ENCODE measurements at regions not wholly inside any gene's neighbourhood (a gene's known extent, or its start where the extent isn't known, plus 50 kb on each side); places are given as distances from the start of the nearest gene placed in this dataset.
"Not testable (repeated sequence)": the region's sequence is repeated elsewhere in the genome, so short reads cannot be mapped to it uniquely, and the experiment has no call there.

- no peaks in the 10 kb centered on the region for H3K23me2 ChIP-seq (ENCODE audit: insufficient read length, low read depth, low read length, poor library complexity, severe bottlenecking)
- H4K20me1 ChIP-seq (ENCODE audit: control insufficient read depth, insufficient read depth, insufficient read length) = no peaks in the 10 kb centered on the region
- H3K4me2 ChIP-seq (ENCODE audit: insufficient read depth, insufficient read length, low read length) = no peak overlapping the region
- no peaks in the 10 kb centered on the region for H3K4me1 ChIP-seq (ENCODE audit: insufficient read depth, low read length)
- no peaks in the 10 kb centered on the region for H3K79me2 ChIP-seq (ENCODE audit: insufficient read depth, low read length)
- no peak overlapping the region for H2BK120ac ChIP-seq (ENCODE audit: low read depth, low read length, poor library complexity, severe bottlenecking)
- no peaks in the 10 kb centered on the region for H3K36me3 Mint-ChIP-seq (ENCODE audit: insufficient read depth in 1 of 3, low read depth in 3 of 3)
- H3K4ac ChIP-seq (ENCODE audit: low read depth, low read length) = no peak overlapping the region
- no peak overlapping the region for H3K27ac Mint-ChIP-seq
- no peaks in the 10 kb centered on the region for H3K27me3 ChIP-seq (ENCODE audit: insufficient read depth, low read length)
- peaks cover 5% of the 10 kb centered on the region; the same call in 1 of the 2 replicates for H3K27me3 Mint-ChIP-seq (ENCODE audit: low read depth)
- no peak overlapping the region for H3K18ac ChIP-seq (ENCODE audit: insufficient read length, low read depth, low read length)
- H3K27ac ChIP-seq (ENCODE audit: insufficient read length, low read depth, low read length) = no peak overlapping the region
- peaks cover 23 to 52% of the 10 kb centered on the region in 2 experiments for H3K4me1 Mint-ChIP-seq
- H2AK5ac ChIP-seq (ENCODE audit: insufficient read length, low read length) = no peak overlapping the region
- H2BK5ac ChIP-seq (ENCODE audit: insufficient read length, low read length) = no peak overlapping the region
- no peak overlapping the region for H3K23ac ChIP-seq (ENCODE audit: insufficient read length, low read depth, low read length)
- H3K79me1 ChIP-seq (ENCODE audit: insufficient read depth, low read depth, low read length, poor library complexity, severe bottlenecking) = peaks cover 3% of the 10 kb centered on the region
- H3T11ph ChIP-seq (ENCODE audit: low read length) = no peak overlapping the region
- H3K9me3 Mint-ChIP-seq = no peaks in the 10 kb centered on the region
- no peak overlapping the region for H4K5ac ChIP-seq (ENCODE audit: insufficient read length, low read depth, low read length)
- no peak overlapping the region for H4K8ac ChIP-seq (replicated peaks; ENCODE audit: insufficient read length, low read depth, low read length)
- no peak overlapping the region for H3K4me3 Mint-ChIP-seq
- no peak for DNase-seq
- H2AFZ ChIP-seq (ENCODE audit: low read length) = no peak overlapping the region
- no peak overlapping the region for H3K9ac ChIP-seq (ENCODE audit: extremely low read depth, insufficient read length, low read length)
- whole genome bisulfite sequencing (ENCODE audit: extremely low coverage, insufficient read length, low lambda C conversion rate) = no CpG with 5 or more reads among the region's 12 CpGs
- H3K9me3 ChIP-seq (ENCODE audit: control insufficient read depth, low read depth, low read length) = no peaks in the 10 kb centered on the region
- no peak overlapping the region for H4K91ac ChIP-seq (ENCODE audit: insufficient read length, low read depth, low read length)
- H3K56ac ChIP-seq (ENCODE audit: insufficient read length, low read depth, low read length) = no peak overlapping the region
- H2BK20ac ChIP-seq (ENCODE audit: low read depth, low read length, poor library complexity, severe bottlenecking) = no peak overlapping the region
- H3K14ac ChIP-seq (ENCODE audit: insufficient read depth, low read length) = no peak overlapping the region; the same call in 1 of the 2 replicates
- no peak overlapping the region for H2BK15ac ChIP-seq (ENCODE audit: low read depth, low read length)
- no peak overlapping the region for H2BK12ac ChIP-seq (ENCODE audit: insufficient read length, low read depth, low read length)
- no peak for TF ChIP-seq CTCF (conservative IDR thresholded peaks at IDR 0.05)
These were observed 131.0 kb upstream of the CIBAR2 start for GRCh38 chr16:85243308-85243707.

GRCh38 chr16:85244452-85244851, 132.2 kb upstream of the CIBAR2 start:
- no CpG with 5 or more reads among the region's 8 CpGs for WGBS (ENCODE audit: extremely low coverage, insufficient read length, low lambda C conversion rate)
- H2BK120ac ChIP-seq (ENCODE audit: low read depth, low read length, poor library complexity, severe bottlenecking) = not testable (repeated sequence)

More at GRCh38 chr16:85244452-85244851, 132.2 kb upstream of the CIBAR2 start:
- not testable (repeated sequence) for H4K91ac ChIP-seq (ENCODE audit: insufficient read length, low read depth, low read length); H3K27me3 ChIP-seq (ENCODE audit: insufficient read depth, low read length); H3K79me2 ChIP-seq (ENCODE audit: insufficient read depth, low read length); H3K4me1 ChIP-seq (ENCODE audit: insufficient read depth, low read length); H3K23ac ChIP-seq (ENCODE audit: insufficient read length, low read depth, low read length); H2BK15ac ChIP-seq (ENCODE audit: low read depth, low read length); H2BK12ac ChIP-seq (ENCODE audit: insufficient read length, low read depth, low read length); H3T11ph ChIP-seq (ENCODE audit: low read length); H3K56ac ChIP-seq (ENCODE audit: insufficient read length, low read depth, low read length); H3K4me2 ChIP-seq (ENCODE audit: insufficient read depth, insufficient read length, low read length); H3K79me1 ChIP-seq (ENCODE audit: insufficient read depth, low read depth, low read length, poor library complexity, severe bottlenecking); H3K4me3 Mint-ChIP-seq; H3K36me3 Mint-ChIP-seq (ENCODE audit: insufficient read depth in 1 of 3, low read depth in 3 of 3); H3K27ac ChIP-seq (ENCODE audit: insufficient read length, low read depth, low read length); H4K8ac ChIP-seq (replicated peaks; ENCODE audit: insufficient read length, low read depth, low read length); H3K27me3 Mint-ChIP-seq (ENCODE audit: low read depth); DNase-seq; H3K23me2 ChIP-seq (ENCODE audit: insufficient read length, low read depth, low read length, poor library complexity, severe bottlenecking); H3K18ac ChIP-seq (ENCODE audit: insufficient read length, low read depth, low read length); H2AK5ac ChIP-seq (ENCODE audit: insufficient read length, low read length); H2BK20ac ChIP-seq (ENCODE audit: low read depth, low read length, poor library complexity, severe bottlenecking); H4K20me1 ChIP-seq (ENCODE audit: control insufficient read depth, insufficient read depth, insufficient read length); H2BK5ac ChIP-seq (ENCODE audit: insufficient read length, low read length); H3K9me3 Mint-ChIP-seq; H3K9me3 ChIP-seq (ENCODE audit: control insufficient read depth, low read depth, low read length); H3K4ac ChIP-seq (ENCODE audit: low read depth, low read length); H2AFZ ChIP-seq (ENCODE audit: low read length); H4K5ac ChIP-seq (ENCODE audit: insufficient read length, low read depth, low read length); H3K14ac ChIP-seq (ENCODE audit: insufficient read depth, low read length); H3K27ac Mint-ChIP-seq; H3K9ac ChIP-seq (ENCODE audit: extremely low read depth, insufficient read length, low read length)
- peaks cover 23 to 47% of the 10 kb centered on the region in 2 experiments for H3K4me1 Mint-ChIP-seq

All from H9 (cell line).